ENCODE measurements at regions not wholly inside any gene's neighbourhood (a gene's known extent, or its start where the extent isn't known, plus 50 kb on each side); places are given as distances from the start of the nearest gene placed in this dataset.

DNA sequence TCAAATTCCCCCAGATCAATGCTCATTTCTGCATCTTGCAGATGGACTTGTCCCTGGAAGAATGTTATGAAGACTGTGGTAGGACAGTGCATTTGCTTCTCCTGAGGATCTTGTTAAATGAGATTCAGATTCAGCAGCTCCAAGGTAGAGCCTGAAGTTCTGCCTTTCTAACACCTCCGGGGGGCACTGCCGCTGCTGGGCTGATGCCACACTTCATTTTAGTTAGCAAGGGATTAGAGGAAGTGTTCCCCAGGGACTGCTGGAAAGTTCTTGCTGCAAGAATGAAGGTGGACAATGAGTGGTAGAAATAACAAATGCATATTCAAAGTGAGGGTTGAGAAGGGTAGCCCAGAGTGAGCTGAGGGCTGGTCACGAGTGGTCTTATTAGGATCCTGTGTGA, 434.3 kb upstream of the AKR1E2 start:
- H3K36me3 ChIP-seq, result no peaks in the 10 kb centered on the region
- 93% methylated on average over 3 of the region's 3 CpGs for WGBS
- no peaks in the 10 kb centered on the region for H3K9me3 ChIP-seq
- no peak for DNase-seq (ENCODE audit: low spot score in 2 of 2)
- H3K4me3 ChIP-seq, result no peak overlapping the region
- H3K27me3 ChIP-seq, result no peaks in the 10 kb centered on the region
- no peak overlapping the region for H3K27ac ChIP-seq
- no peak for TF ChIP-seq POLR2AphosphoS5 (IDR thresholded peaks at IDR 0.05)
- no peak for TF ChIP-seq POLR2A (IDR thresholded peaks at IDR 0.05)
- TF ChIP-seq, protein P1, sequence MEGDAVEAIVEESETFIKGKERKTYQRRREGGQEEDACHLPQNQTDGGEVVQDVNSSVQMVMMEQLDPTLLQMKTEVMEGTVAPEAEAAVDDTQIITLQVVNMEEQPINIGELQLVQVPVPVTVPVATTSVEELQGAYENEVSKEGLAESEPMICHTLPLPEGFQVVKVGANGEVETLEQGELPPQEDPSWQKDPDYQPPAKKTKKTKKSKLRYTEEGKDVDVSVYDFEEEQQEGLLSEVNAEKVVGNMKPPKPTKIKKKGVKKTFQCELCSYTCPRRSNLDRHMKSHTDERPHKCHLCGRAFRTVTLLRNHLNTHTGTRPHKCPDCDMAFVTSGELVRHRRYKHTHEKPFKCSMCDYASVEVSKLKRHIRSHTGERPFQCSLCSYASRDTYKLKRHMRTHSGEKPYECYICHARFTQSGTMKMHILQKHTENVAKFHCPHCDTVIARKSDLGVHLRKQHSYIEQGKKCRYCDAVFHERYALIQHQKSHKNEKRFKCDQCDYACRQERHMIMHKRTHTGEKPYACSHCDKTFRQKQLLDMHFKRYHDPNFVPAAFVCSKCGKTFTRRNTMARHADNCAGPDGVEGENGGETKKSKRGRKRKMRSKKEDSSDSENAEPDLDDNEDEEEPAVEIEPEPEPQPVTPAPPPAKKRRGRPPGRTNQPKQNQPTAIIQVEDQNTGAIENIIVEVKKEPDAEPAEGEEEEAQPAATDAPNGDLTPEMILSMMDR (IDR thresholded peaks at IDR 0.05), result no peak
- TF ChIP-seq EP300 (IDR thresholded peaks at IDR 0.05), result no peak
- H3K4me1 ChIP-seq, result no peaks in the 10 kb centered on the region

DNA sequence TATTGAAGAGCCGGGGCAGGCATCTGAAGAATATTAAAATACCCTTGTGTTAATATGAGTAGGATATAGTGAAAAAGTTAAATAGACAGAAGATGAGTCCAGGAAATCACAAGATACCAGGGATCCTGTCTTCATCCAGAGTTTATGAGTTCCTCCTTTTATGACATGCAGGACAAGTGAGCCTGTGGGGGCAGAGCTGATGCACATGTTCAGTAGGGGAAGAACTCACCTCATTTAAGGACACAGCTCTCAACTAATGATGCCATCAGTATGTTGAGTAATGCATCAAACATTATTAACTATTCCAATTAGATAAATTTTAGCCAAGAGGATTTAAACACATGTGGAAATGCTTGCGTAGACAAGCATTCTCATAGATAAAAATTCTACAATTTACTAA, 435.8 kb upstream of the AKR1E2 start:
- Histone ChIP-seq H3K27me3 (no peaks in the 10 kb centered on the region), H3K36me3 (no peaks in the 10 kb centered on the region), H3K4me3 (no peak overlapping the region), H3K27ac (no peak overlapping the region), H3K4me1 (no peaks in the 10 kb centered on the region), H3K9me3 (no peaks in the 10 kb centered on the region)
- DNase-seq (ENCODE audit: low spot score in 2 of 2), result no peak
- TF ChIP-seq EP300 (IDR thresholded peaks at IDR 0.05) (no peak), POLR2AphosphoS5 (IDR thresholded peaks at IDR 0.05) (no peak), POLR2A (IDR thresholded peaks at IDR 0.05) (no peak)
- TF ChIP-seq, protein P1 (IDR thresholded peaks at IDR 0.05), result no peak
- WGBS, result 86% methylated on average over 2 of the region's 2 CpGs

DNA sequence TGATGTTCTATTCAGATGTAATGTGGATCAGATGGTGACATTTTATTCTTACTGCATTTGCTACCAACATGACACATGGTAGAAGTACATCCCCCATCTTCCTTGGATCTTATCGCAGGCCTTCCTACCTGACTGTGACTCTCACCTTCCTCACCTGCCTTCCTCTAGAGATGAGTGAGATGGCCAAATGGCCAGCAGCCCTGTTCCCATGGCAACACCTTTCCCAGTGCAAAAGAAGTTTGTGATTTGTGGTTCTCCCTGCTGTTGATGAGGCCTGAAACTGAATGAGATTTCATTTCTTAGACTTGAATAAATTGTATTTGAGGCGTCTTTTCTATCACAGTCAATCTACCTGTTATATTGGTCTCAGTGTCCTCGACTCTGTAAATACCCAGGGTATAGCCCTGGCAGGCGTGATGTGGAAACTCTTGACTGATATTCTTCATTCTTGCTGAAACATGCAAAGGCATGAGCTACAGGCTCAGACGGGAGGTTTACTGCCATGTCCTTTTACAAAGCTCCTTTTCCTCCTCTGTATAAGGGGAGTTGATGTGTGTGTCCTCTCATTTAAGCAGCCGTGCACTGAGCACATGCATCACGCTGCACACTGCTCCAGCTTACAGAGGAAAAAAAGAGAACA, 440.7 kb upstream of the AKR1E2 start:
- 63% methylated on average over 7 of the region's 7 CpGs for WGBS
- Histone ChIP-seq H3K27me3 (no peaks in the 10 kb centered on the region), H3K4me1 (peaks cover 5% of the 10 kb centered on the region), H3K9me3 (no peaks in the 10 kb centered on the region), H3K4me3 (no peak overlapping the region), H3K27ac (no peak overlapping the region), H3K36me3 (no peaks in the 10 kb centered on the region)
- TF ChIP-seq EP300 (IDR thresholded peaks at IDR 0.05) (no peak), POLR2A (IDR thresholded peaks at IDR 0.05) (no peak), POLR2AphosphoS5 (IDR thresholded peaks at IDR 0.05) (no peak)
- TF ChIP-seq, protein P1 (IDR thresholded peaks at IDR 0.05), result no peak
- DNase-seq (ENCODE audit: low spot score in 2 of 2), result no peak

DNA sequence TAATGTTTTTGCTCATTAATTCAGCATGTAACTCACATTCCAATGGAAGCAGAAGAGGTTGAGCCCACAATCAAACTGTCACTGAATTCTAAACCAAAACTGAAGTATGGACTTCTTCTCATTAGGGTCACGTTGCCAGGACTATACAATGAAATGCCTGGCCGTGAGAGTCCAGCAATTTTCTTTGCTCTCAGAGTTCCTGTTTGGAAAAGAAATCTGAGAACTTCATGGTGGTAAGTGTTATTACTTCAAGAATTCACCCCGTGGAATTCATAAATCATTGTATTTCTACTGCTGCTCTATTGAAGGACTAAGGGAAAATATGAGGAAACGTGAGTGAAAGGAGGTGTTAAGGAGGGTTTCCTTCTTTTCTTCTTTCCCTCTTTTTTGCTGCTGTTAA, 441.8 kb upstream of the AKR1E2 start:
- 51% methylated on average over 4 of the region's 4 CpGs for WGBS
- no peak overlapping the region for H3K27ac ChIP-seq
- no peaks in the 10 kb centered on the region for H3K27me3 ChIP-seq
- peaks cover 5% of the 10 kb centered on the region for H3K4me1 ChIP-seq
- H3K9me3 ChIP-seq, result no peaks in the 10 kb centered on the region
- TF ChIP-seq POLR2A (IDR thresholded peaks at IDR 0.05), result no peak
- TF ChIP-seq EP300 (IDR thresholded peaks at IDR 0.05), result no peak
- no peak for TF ChIP-seq POLR2AphosphoS5 (IDR thresholded peaks at IDR 0.05)
- TF ChIP-seq, protein P1 (IDR thresholded peaks at IDR 0.05), result no peak
- no peaks in the 10 kb centered on the region for H3K36me3 ChIP-seq
- no peak for DNase-seq (ENCODE audit: low spot score in 2 of 2)
- H3K4me3 ChIP-seq, result no peak overlapping the region

DNA sequence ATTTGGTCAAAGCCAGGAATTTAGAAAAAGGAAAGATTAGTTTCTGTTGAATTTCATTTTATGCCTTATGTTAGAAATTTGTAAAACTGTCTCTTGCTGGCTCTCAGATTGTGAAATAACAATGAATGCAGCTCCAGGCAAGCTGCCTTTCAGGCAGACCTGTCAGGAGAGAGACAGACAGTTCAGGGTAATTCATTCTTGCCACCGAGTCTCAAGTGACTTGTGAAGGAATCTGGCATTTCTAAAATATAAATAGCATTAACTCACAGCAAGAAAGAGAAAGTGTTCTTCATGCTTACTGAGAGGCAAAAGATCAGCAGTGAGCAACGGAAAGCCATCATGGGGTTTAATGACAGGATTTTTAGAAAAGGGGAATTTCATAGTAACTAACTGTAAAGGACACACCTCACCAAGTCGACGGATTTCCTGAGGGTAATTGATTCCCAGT, 442.3 kb upstream of the AKR1E2 start:
- Histone ChIP-seq H3K27ac (no peak overlapping the region), H3K4me1 (peaks cover 5% of the 10 kb centered on the region), H3K27me3 (no peaks in the 10 kb centered on the region), H3K4me3 (no peak overlapping the region), H3K36me3 (no peaks in the 10 kb centered on the region), H3K9me3 (no peaks in the 10 kb centered on the region)
- WGBS, result 25% methylated on average over 4 of the region's 4 CpGs
- DNase-seq (ENCODE audit: low spot score in 2 of 2), result no peak
- TF ChIP-seq POLR2A (IDR thresholded peaks at IDR 0.05) (no peak), POLR2AphosphoS5 (IDR thresholded peaks at IDR 0.05) (no peak), EP300 (IDR thresholded peaks at IDR 0.05) (no peak)
- TF ChIP-seq, protein P1 (IDR thresholded peaks at IDR 0.05), result no peak
